Loucy (cell line): ENCODE measurements at regions not wholly inside any gene's neighbourhood (a gene's known extent, or its start where the extent isn't known, plus 50 kb on each side); places are given as distances from the start of the nearest gene placed in this dataset.

Experiments used
- EZH2phosphoT487 ChIP-seq: fragments of 200-600 bp; IDR thresholded peaks from 2 replicates; pipeline ENCODE4 v1.6.1; 2018; ENCODE audit warnings: antibody characterized with exemption, mild to moderate bottlenecking, moderate library complexity, borderline replicate concordance
- TF ChIP-seq, protein P1 (sequence below): fragments of 200-600 bp; sonication (generic); conservative IDR thresholded peaks from 2 replicates; pipeline ENCODE4 v1.5.1; 2014; ENCODE audit warnings: mild to moderate bottlenecking, antibody characterized with exemption, low read length

GRCh38 chr12:70120970-70121369, 122.3 kb upstream of the CNOT2 start:
- TF ChIP-seq, protein P1, sequence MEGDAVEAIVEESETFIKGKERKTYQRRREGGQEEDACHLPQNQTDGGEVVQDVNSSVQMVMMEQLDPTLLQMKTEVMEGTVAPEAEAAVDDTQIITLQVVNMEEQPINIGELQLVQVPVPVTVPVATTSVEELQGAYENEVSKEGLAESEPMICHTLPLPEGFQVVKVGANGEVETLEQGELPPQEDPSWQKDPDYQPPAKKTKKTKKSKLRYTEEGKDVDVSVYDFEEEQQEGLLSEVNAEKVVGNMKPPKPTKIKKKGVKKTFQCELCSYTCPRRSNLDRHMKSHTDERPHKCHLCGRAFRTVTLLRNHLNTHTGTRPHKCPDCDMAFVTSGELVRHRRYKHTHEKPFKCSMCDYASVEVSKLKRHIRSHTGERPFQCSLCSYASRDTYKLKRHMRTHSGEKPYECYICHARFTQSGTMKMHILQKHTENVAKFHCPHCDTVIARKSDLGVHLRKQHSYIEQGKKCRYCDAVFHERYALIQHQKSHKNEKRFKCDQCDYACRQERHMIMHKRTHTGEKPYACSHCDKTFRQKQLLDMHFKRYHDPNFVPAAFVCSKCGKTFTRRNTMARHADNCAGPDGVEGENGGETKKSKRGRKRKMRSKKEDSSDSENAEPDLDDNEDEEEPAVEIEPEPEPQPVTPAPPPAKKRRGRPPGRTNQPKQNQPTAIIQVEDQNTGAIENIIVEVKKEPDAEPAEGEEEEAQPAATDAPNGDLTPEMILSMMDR: no peak
- no peak for TF ChIP-seq EZH2phosphoT487
